ENCODE measurements at regions not wholly inside any gene's neighbourhood (a gene's known extent, or its start where the extent isn't known, plus 50 kb on each side); places are given as distances from the start of the nearest gene placed in this dataset.

DNA sequence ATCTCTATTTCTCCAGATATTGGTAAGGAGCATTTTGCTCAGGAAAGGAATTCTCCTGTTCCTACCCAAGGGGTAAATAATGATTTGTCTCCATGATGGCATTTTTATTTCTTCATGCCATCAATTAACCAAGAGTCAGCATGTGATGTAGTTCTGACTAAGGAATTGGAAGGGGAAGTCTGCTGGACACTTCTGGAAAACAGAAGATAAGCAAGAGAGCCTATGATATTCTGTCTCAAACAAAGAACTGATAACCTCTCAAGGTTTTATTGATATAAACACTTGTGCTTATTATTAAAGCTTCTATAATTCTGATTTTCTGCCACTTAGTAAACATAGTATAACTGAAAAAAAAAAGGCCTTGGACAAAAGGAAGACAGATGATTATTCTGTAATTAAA lies 673.0 kb upstream of the CHORDC1 start:
- DNase-seq = no peak

DNA sequence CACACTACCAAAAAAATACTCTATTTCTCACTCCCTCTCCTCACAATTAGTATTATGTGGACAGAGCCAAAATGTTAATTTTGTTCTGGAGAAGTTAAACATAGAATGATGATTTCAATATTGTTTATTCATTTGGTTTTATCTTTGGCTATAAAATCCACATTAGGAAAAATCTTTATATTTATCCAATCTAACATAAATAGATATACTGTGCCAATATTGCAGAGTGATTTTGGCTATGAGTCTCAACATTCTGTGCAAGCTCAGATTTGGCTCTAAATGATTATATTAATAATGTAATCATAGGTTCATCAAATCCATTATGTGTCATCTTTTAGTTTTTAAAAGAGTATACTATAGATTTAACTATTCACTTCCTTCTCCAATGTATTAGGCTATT lies 667.5 kb upstream of the CHORDC1 start:
- DNase-seq = no peak

DNA sequence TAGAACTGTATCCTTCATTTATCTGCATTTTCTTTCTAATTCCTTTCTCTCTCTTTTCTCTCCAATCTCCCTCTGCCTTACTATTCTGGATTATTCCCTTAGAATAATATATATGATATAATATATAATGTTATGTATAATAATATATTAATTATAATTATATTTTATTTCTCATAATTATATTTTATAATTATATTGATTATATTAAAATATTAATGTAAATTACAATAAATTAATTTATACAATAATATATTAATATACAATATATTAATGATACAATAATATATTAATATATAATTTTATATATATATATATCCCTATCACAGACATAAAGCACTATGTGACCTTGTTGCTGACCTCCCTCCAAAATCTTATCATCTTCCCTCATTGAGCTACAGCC lies 661.3 kb upstream of the CHORDC1 start:
- DNase-seq = no peak

DNA sequence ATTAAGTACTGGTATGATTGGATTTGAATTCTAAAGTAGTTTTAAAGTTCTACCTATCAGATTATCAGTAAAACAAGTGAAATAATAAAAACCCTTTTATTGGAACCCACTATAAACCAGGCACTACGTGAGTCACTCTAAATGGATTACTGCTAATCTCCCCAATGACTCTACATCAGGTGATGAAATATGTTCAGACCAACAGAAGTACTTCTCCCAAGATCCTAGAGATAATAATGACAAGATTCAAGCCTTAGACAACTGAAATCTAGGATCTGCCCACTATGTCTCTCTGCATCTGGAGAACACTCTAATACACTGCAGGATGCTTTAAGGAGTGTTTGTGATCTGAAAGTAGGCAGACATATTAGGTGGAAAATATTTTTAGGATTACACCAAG lies 652.1 kb upstream of the CHORDC1 start:
- no peak for DNase-seq

DNA sequence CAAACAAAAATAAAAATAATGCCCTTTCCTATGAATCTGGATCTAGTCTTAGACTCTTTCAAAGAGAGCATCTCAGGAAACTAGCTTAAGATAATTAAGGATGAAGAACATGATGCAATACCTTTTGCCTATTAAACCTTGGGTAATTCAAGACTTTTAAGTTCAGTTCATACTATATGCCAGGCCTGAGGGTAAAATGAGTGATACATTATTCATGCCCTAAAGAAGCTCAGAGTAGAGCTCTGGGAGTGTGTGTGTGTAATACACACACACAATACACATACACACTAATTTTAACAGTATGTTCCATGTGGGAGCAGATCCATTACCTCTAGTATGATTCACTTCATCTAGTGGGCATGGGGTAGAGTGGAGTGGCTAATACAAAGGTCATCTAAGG lies 651.4 kb upstream of the CHORDC1 start:
- no peak for DNase-seq

DNA sequence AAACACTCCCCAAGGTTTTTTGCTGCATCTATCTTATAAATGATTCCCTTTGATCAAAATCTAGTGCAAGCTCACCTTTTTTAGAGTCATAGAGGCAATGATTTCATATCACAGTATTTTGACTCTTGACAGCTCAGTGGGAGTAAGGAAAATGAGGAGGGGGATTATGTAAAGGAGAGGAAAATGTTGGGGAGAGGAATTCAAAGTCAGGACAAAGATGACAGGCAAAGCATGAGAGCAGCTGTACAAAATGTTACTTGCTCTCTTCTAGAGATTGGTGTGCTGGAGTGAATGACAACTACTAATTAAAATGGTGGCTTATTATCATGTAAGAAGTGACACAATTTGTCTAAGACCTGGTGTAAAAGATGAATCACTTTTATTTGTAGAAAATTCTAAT lies 644.6 kb upstream of the CHORDC1 start:
- DNase-seq = no peak

DNA sequence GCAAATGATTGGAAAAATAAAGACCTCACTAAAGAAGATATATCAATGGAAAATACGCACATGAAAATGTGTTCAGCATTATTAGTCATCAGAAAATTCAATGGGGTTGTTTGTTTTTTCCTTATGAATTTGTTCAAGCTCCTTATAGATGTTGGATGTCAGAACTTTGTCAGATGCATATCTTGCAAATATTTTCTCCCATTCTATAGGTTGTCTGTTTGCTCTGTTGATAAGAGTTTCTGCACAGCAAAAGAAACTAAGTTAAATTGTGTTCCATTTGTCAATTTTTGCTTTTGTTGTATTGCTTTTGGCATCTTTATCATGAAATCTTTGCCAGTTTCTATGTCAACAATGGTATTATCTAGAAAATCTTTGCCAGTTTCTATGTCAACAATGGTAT lies 633.9 kb upstream of the CHORDC1 start:
- no peak for DNase-seq

DNA sequence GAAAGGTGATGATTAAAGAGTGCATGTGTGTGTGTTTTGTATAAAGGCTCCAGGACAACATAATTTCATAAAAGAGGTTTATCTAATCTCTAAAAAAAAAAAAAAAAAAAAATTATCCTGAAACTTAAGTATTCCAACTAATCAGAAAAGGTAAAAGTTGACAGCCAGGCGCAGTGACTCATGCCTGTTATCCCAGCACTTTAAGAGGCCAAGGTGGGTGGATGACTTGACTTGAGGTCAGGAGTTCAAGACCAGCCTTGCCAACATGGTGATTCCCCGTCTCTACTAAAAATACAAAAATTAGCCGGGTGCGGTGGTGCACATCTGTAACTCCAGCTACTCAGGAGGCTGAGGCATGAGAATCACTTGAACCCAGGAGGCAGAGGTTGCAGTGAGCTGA lies 632.7 kb upstream of the CHORDC1 start:
- DNase-seq = no peak

DNA sequence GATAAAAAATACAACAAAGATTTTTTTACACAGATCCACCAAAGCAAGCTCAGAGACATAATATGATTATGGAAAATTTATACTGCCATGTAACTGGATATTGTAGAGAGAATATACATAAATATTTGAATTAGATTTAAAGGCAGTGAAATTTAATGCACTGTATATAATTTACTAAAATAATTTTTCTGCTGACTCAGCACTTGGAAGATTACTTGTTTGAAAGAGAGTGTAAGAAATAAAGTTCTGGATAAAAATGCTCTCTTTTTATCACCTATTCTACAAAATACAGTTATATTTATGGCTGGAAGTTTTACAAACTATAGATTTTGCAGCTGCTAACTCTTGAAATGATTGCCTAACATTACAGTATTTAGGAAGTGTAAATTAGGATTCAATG lies 628.3 kb upstream of the CHORDC1 start:
- no peak for DNase-seq

DNA sequence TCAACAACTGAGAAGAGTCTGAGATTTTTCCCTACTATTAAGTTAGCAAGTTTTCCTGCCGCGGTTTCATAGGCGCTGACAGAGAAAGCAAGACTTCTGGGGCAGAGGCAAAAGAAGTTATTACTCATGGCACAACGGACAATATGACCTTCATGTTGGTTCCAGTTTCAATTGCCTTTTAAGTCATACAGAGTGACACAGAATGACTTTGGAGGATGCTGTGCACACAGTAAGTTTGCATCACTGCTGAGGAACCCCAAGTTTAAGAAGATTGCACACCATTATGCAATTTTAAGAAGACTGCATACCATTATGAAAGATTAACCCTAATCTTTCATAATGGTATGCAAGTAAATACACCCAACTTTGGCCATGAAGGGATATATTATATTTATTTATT lies 626.5 kb upstream of the CHORDC1 start:
- DNase-seq = no peak

DNA sequence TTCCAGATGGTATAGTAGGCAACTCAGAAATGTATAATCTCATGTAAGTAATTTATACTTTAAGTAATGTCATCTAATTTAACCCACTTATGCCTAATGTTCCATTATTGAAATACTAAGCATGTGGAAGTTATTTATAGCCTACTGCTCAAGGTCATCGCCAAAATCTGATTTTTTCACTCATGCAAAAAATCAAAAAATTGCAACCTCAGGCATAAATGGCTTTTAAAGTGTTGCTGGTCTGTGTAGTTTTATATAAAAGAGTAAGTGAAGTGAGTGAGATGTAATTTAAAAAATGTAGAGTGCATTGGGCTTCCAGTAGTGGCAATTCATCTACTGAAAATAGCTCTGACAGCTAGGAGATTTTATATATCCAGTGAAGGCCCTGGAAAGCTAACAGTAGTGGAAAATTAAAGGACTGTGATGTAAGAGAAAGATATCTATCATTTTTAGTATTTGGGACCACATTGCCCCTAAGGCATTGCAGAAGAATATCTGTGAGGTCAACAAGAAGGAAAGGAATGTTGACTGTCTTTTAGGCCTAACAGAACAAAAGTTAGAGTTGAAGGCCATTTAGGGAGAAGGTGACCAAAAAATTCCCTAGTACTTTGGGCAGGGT lies 624.5 kb upstream of the CHORDC1 start:
- DNase-seq = no peak

DNA sequence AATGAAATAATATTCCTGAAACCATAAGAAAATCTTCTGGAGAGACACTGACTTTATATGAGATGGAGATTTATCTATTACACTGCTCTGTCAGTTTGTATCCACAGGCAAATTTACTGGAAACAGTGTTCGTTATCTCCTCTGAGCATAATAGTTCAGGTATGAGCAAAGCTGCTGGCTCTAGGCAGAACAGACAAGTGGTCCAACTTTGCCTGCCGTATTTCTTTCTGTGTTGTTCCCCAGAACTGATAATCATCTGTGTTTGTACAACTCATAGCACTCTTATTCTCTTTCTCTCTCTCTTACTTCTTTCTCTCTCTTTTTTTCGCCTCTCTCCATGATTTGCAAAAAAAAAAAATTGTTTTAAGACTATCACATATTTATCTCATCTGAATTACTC lies 623.8 kb upstream of the CHORDC1 start:
- no peak for DNase-seq

DNA sequence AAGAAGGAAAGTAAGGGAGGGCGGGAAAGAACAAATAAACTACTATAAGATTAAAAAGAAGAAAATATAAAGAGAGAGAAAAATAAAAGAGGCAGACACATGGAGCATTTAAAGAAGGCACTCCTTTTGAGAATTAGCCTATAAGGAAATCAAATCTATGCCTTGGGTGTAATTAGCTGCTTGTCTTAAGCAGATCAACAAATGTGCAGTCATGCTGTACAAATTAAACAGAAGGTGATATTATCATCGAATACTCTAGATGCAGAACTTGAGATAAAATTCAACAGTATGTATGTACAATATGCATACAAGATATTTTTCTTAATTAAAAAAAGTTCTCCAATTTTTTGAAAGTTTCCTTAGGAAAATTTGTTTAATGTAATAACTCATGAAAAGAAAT lies 623.0 kb upstream of the CHORDC1 start:
- no peak for DNase-seq

DNA sequence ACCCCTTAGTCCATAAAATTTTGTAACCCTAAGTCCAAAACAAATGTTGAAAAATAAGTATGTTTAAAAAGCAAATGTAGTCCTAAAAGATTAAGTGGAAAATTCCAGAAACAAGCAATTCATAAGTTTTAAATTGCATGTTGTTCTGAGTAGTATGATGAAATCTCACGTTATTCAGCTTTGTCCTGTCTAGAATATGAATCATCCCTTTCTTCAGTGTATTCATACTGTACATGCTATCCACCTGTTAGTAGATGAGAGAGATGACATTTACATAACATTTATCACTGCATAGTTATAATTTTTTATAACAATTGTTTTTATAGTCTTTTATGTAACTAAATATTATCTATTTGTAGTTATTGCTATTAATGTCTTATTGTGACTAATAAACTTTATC lies 622.3 kb upstream of the CHORDC1 start:
- no peak for DNase-seq

DNA sequence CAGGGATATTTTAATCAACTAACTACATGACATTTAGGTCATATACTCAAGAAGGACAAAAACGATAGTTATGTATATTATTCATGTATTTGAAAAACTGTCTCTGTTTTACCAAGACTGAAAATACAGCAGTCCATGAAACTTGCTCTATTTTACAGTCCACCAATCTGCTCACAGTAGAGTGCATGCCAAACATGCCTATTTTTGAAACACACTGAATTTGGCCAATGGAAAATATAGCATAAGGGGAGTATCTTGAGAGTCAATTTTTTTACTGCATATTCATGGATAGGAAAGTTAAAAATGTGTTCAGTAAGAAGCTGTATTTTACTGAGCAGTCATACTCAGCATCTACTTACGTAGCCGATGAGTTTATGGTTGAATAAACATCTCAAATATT lies 621.2 kb upstream of the CHORDC1 start:
- no peak for DNase-seq

DNA sequence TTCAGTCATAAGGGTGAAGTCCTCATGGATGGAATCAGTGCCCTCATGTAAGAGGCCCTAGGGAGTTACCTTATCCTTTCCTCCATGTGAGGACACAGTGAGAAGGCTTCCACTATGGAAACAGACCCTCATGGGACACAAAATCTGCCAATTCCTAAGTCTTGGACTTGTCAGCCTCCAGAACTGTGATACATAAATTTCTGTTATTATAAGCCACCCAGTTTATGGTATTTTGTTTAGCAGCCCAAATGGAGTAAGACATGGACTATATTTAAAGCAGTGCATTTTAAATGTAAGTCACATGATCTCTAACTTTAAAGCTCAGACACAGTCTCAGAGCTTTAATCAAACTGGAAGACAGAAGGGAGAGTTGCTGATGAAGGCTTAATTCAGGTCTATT lies 619.8 kb upstream of the CHORDC1 start:
- no peak for DNase-seq

DNA sequence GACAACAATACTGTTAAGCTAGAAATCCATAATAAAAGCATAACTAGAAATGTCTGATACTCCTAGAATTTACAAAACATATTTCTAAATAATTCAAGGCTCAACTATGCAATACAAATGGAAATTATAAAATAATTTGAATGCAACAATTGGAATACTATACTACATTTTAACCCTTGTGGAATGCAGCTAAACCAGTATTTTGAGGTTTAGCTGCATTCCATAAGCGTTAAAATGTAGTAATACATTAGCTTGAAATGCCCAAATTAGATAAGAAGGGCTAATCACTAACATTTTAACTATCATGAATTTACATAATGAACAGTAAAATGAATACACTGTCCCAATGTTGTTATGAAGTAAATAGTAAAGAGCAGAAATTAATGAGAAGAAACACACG lies 617.2 kb upstream of the CHORDC1 start:
- DNase-seq = no peak

DNA sequence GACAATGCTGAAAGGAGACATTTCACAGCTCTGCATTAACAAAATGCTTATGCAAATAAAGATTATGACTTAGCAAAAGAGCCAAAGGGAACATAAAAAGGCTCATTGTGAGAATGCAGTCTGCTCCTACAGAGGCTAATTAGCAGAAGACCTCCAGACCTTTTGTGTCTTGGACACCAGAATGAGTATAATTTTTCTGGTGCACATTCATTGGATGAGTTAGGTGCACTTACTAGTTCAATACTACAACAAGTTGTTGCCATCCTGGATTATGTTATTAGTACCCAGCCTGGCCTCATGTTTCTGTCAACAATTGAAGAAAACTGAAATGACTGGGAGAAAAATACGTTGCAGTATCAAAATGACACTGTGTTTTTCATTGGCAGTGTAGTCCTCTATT lies 613.2 kb upstream of the CHORDC1 start:
- no peak for DNase-seq

DNA sequence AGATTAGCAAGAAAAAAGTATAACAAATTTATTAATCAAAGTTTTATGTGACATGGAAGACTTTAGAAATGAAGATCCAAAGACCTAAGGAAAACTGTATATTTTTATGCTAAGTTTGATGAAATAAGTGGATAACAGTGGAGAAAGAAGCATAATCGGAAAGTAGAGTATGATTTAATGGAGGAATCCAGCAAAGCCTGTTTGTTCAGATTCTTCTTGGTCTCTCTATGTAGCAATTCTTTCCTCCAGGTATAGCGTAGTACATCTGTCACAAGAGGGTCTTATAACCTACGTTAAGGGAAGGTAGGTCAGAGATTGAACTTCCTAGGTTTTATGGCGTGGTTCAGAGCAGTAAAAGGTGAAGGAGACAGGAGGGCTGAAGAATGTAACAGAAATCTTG lies 600.6 kb upstream of the CHORDC1 start:
- no peak for DNase-seq

DNA sequence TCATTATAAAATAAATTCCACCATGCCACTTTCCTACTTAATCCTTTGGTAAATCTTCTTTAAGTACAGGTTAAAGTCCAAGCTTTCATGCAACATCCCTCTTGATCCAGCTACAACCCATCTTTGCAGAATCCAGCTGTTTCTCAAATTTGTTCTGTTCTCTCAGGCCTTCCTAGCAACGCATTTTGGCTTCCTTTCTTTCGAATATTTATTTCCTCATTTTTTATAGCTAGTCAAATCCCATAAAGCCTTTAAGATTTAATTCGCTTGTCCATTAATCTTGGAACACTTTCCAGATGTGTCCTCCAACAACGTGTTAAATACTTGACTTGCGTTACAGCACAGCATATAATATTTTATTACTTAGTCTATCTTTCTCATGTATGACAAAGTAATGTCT lies 600.1 kb upstream of the CHORDC1 start:
- DNase-seq = no peak

DNA sequence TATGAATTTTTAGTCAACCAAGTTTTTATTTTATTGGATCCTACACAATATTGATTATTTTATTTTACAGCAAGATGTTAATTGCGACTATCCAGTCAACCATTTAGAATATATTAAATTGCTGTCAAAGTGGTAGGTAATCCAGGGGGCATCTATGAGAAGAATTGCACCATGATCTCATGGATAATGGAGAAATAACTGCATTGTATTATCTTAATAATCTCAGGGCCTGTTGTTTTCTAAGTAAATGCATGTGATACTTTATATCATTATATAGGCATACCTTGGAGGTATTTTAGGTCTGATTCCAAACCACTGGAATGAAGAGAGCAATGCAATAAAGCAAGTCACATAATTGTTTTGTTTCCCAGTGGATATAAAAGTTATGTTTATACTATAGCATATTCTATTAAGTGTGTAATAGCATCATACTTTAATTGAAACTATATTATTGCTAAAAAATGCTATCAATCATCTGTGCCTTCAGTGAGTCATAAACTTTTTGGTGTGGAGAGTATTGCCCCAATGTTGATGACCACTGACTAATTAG lies 595.4 kb upstream of the CHORDC1 start:
- no peak for DNase-seq

DNA sequence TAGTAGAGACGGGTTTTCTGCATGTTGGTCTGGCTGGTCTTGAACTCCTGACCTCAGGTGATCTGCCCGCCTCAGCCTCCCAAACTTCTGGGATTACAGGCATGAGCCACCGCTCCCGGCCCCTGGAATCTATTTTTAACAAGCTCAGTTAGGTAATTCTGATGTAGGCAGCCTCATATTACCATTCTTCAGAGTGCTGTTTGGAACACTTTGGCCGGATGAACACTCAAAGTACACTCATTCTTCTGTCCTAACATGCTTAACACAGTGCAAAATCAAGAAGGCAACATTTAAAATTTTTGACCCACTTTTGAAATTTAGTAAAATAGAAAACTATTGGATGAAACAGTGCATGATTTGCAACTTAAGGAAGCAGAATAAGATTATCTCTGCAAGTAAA lies 586.7 kb upstream of the CHORDC1 start:
- no peak for DNase-seq

DNA sequence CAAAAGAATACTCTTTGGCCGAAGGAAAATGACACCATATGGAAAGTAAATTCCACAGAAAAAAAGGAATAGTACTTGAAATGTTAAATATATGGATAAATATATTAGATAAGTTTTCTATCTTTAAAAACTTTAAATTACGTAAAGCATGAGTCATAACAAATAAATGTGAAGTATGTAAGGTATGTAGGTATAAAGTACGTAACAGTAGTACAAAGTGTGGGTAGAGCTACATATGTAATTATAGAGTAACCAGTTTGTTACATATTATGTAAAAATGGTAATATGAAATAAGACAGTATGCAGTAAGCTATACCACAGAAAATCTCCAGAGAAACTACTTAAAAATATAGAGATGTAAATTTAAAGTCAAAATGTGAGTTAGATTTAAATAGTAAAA lies 582.3 kb upstream of the CHORDC1 start:
- no peak for DNase-seq

DNA sequence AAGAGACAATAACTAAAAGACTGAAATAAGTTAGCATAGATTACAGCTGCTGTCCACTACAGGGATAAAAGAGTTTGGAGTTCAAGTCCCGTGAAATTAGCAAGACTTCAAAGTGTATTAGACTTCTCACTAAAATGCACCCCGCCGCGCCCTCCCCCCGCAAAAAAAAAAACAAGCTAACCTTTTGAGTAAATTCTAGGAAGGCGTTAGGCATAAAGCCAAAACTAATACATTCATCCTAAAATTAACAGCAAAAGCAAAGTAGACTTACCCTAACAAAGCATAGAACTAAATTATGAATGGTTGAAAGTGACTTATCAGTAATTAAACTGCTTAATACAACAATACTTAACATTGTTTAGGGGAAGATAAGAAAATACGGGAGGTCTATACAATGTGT lies 581.0 kb upstream of the CHORDC1 start:
- DNase-seq = no peak

DNA sequence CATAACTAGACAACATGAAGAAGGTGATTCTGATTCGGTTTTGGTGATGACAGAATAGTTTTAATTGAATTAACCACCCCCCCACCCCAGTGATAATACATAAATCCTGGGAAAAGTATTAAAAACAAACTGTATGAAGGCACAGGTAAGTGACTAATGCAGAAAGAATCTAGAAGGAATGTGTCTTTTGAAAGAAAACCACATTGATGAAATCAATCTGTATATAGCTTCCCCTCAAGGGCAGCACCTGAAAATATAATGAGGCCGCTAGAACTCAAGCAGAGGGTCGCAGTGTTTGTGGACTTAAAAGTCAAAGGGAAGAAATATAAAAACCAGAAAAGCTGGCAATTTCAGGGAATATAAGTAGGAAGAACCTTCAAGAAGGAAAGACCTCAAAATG lies 580.5 kb upstream of the CHORDC1 start:
- DNase-seq = no peak

DNA sequence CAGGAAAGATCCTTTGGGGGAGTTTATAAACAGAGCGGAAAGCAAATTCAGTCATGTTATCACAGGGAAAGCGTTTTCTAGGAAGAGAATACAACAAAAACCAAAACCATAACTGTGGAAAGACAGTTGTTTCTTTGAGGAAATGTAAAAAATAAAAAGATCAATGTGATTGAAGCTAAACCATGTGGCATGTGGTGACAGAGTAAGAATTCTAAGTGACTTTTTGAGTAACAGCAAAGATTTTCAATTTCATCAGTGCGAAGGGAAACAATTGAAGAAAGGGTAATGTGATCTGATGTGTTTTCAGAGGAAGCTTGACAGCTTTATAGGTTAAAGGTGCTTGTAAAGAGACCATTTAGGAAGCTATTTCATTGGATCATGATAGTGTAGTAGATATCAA lies 575.9 kb upstream of the CHORDC1 start:
- DNase-seq = no peak
